NCI-H2171 (cell line): ENCODE measurements at regions not wholly inside any gene's neighbourhood (a gene's known extent, or its start where the extent isn't known, plus 50 kb on each side); places are given as distances from the start of the nearest gene placed in this dataset.

Experiments used
- DNase-seq: peaks from one replicate; lab custom pipeline; 2025; lab: John Stamatoyannopoulos, UW

- DNase-seq, result no peak
These were observed 50.9 kb downstream of the TNP1 start for GRCh38 chr2:216808805-216809425.

GRCh38 chr2:216807857-216808272 is 52.0 kb downstream of the TNP1 start:
- peak; percentile 74 for DNase-seq

- no peak for DNase-seq
These were observed 55.2 kb downstream of the TNP1 start for GRCh38 chr2:216804357-216805350.

GRCh38 chr2:216803791-216804190 is 56.1 kb downstream of the TNP1 start:
- DNase-seq, result no peak

GRCh38 chr2:216802516-216803215 is 57.2 kb downstream of the TNP1 start:
- DNase-seq, result no peak

GRCh38 chr2:216800836-216801235 is 59.0 kb downstream of the TNP1 start:
- no peak for DNase-seq

- no peak for DNase-seq
These were observed 59.9 kb downstream of the TNP1 start for GRCh38 chr2:216799873-216800431.

- no peak for DNase-seq
These were observed 63.6 kb downstream of the TNP1 start for GRCh38 chr2:216796115-216796840.

- DNase-seq, result no peak
These were observed 66.5 kb downstream of the TNP1 start for GRCh38 chr2:216793386-216793785.

- DNase-seq, result peak; percentile 50
These were observed 67.4 kb downstream of the TNP1 start for GRCh38 chr2:216792222-216793021.

- no peak for DNase-seq
These were observed 68.6 kb downstream of the TNP1 start for GRCh38 chr2:216791303-216791702.

- peak; percentile 41 for DNase-seq
These were observed 70.8 kb downstream of the TNP1 start for GRCh38 chr2:216789081-216789480.

GRCh38 chr2:216787851-216788540 is 71.9 kb downstream of the TNP1 start:
- no peak for DNase-seq

GRCh38 chr2:216786676-216787075 is 73.2 kb downstream of the TNP1 start:
- no peak for DNase-seq

GRCh38 chr2:216784456-216784855 is 75.4 kb downstream of the TNP1 start:
- no peak for DNase-seq

- no peak for DNase-seq
These were observed 78.2 kb downstream of the TNP1 start for GRCh38 chr2:216781709-216782108.

- DNase-seq, result no peak
These were observed 79.0 kb downstream of the TNP1 start for GRCh38 chr2:216780843-216781242.

GRCh38 chr2:216777637-216778273 is 82.1 kb downstream of the TNP1 start:
- DNase-seq, result no peak

GRCh38 chr2:216776066-216776850 is 80.9 kb upstream of the IGFBP5 start:
- no peak for DNase-seq
